ENCODE measurements at regions not wholly inside any gene's neighbourhood (a gene's known extent, or its start where the extent isn't known, plus 50 kb on each side); places are given as distances from the start of the nearest gene placed in this dataset.

GRCh38 chr10:128506423-128506822 is 380.2 kb upstream of the MKI67 start:
- TF ChIP-seq CTCF (IDR thresholded peaks at IDR 0.05) (no peak), EZH2 (IDR thresholded peaks at IDR 0.05) (no peak)
